H9 (cell line): ENCODE measurements at regions not wholly inside any gene's neighbourhood (a gene's known extent, or its start where the extent isn't known, plus 50 kb on each side); places are given as distances from the start of the nearest gene placed in this dataset.

Source experiments
- DNase-seq: peaks from one replicate; pipeline ENCODE4 v3.0.0-alpha.2; 2017
- H2AFZ ChIP-seq: one replicate; pipeline ENCODE4 v1.6.1; 2013; ENCODE audit warnings: mild to moderate bottlenecking, low read length, control low read depth, moderate library complexity
- H2AK5ac ChIP-seq: 2 replicates; pipeline ENCODE4 v1.6.1; 2013; ENCODE audit warnings: low read length, control low read depth, mixed read lengths; ENCODE audit not compliant: insufficient read length
- H2BK120ac ChIP-seq: one replicate; pipeline ENCODE4 v1.6.1; 2013; ENCODE audit warnings: low read depth, mild to moderate bottlenecking, low read length, control low read depth, inconsistent platforms; ENCODE audit not compliant: poor library complexity, severe bottlenecking
- H2BK12ac ChIP-seq: 2 replicates; pipeline ENCODE4 v1.6.1; 2013; ENCODE audit warnings: low read length, control low read depth, mixed read lengths, low read depth; ENCODE audit not compliant: insufficient read length
- H2BK15ac ChIP-seq: 2 replicates; pipeline ENCODE4 v1.6.1; 2013; ENCODE audit warnings: low read depth, low read length, control low read depth
- H2BK20ac ChIP-seq: one replicate; pipeline ENCODE4 v1.6.1; 2013; ENCODE audit warnings: low read depth, mild to moderate bottlenecking, low read length, control low read depth, inconsistent platforms; ENCODE audit not compliant: poor library complexity, severe bottlenecking
- H2BK5ac ChIP-seq: 2 replicates; pipeline ENCODE4 v1.6.1; 2013; ENCODE audit warnings: low read length, control low read depth, mixed read lengths; ENCODE audit not compliant: insufficient read length
- H3K14ac ChIP-seq: 2 replicates; pipeline ENCODE4 v1.6.1; 2013; ENCODE audit warnings: low read length, control low read depth; ENCODE audit not compliant: insufficient read depth
- H3K18ac ChIP-seq: 2 replicates; pipeline ENCODE4 v1.6.1; 2013; ENCODE audit warnings: low read depth, mild to moderate bottlenecking, mixed read lengths, low read length, control low read depth; ENCODE audit not compliant: insufficient read length
- H3K23ac ChIP-seq: 2 replicates; pipeline ENCODE4 v1.6.1; 2013; ENCODE audit warnings: low read length, control low read depth, mixed read lengths, low read depth; ENCODE audit not compliant: insufficient read length
- H3K23me2 ChIP-seq: 2 replicates; pipeline ENCODE4 v1.6.1; 2013; ENCODE audit warnings: low read depth, mild to moderate bottlenecking, mixed read lengths, low read length, control low read depth; ENCODE audit not compliant: insufficient read length, poor library complexity, severe bottlenecking
- H3K27ac ChIP-seq: 2 replicates; pipeline ENCODE4 v1.5.1; 2013; ENCODE audit warnings: low read length, control low read depth, mixed read lengths, low read depth; ENCODE audit not compliant: insufficient read length
- H3K27me3 ChIP-seq: 2 replicates; pipeline ENCODE4 v1.6.1; 2013; ENCODE audit warnings: low read length, control low read depth, inconsistent platforms; ENCODE audit not compliant: insufficient read depth
- H3K4ac ChIP-seq: 2 replicates; pipeline ENCODE4 v1.6.1; 2013; ENCODE audit warnings: low read depth, mild to moderate bottlenecking, control low read depth, inconsistent platforms, low read length, moderate library complexity
- H3K4me1 ChIP-seq: 2 replicates; pipeline ENCODE4 v1.6.1; 2013; ENCODE audit warnings: low read length, control low read depth, inconsistent platforms; ENCODE audit not compliant: insufficient read depth
- H3K4me2 ChIP-seq: 2 replicates; pipeline ENCODE4 v1.6.1; 2013; ENCODE audit warnings: low read length, control low read depth, mixed read lengths; ENCODE audit not compliant: insufficient read length, insufficient read depth
- H3K56ac ChIP-seq: 2 replicates; pipeline ENCODE4 v1.6.1; 2013; ENCODE audit warnings: low read depth, mild to moderate bottlenecking, mixed read lengths, low read length, control low read depth; ENCODE audit not compliant: insufficient read length
- H3K79me1 ChIP-seq: 2 replicates; pipeline ENCODE4 v1.6.1; 2013; ENCODE audit warnings: low read depth, mild to moderate bottlenecking, moderate library complexity, low read length, control low read depth, inconsistent platforms; ENCODE audit not compliant: insufficient read depth, poor library complexity, severe bottlenecking
- H3K79me2 ChIP-seq: 2 replicates; pipeline ENCODE4 v1.6.1; 2013; ENCODE audit warnings: low read length, control low read depth, inconsistent platforms; ENCODE audit not compliant: insufficient read depth
- H3K9ac ChIP-seq: 2 replicates; pipeline ENCODE4 v1.6.1; 2013; ENCODE audit warnings: low read length, control low read depth, mixed read lengths; ENCODE audit not compliant: insufficient read length; ENCODE audit errors: extremely low read depth
- H3K9me3 ChIP-seq: one replicate; pipeline ENCODE4 v1.6.1; 2013; ENCODE audit warnings: low read depth, low read length, inconsistent platforms; ENCODE audit not compliant: control insufficient read depth
- H3T11ph ChIP-seq: one replicate; pipeline ENCODE4 v1.6.1; 2013; ENCODE audit warnings: mild to moderate bottlenecking, low read length, control low read depth, inconsistent platforms
- H4K20me1 ChIP-seq: one replicate; pipeline ENCODE4 v1.6.1; 2013; ENCODE audit not compliant: control insufficient read depth, insufficient read length, insufficient read depth
- H4K5ac ChIP-seq: 2 replicates; pipeline ENCODE4 v1.6.1; 2013; ENCODE audit warnings: low read depth, mild to moderate bottlenecking, mixed read lengths, low read length, control low read depth; ENCODE audit not compliant: insufficient read length
- H4K8ac ChIP-seq: replicated peaks from 2 replicates; pipeline ENCODE4 v1.6.1; 2013; ENCODE audit warnings: low read length, control low read depth, mixed read lengths, low read depth; ENCODE audit not compliant: insufficient read length
- H4K91ac ChIP-seq: 2 replicates; pipeline ENCODE4 v1.6.1; 2013; ENCODE audit warnings: low read depth, mild to moderate bottlenecking, moderate library complexity, mixed read lengths, low read length, control low read depth; ENCODE audit not compliant: insufficient read length
- H3K27ac Mint-ChIP-seq, 3 experiments: 2 replicates in 2 of 3; 3 replicates in 1 of 3; pipeline ENCODE4 v1.8.0; 2020 to 2021; ENCODE audit warnings: mixed read lengths in 3 of 3, mild to moderate bottlenecking in 1 of 3, moderate library complexity in 1 of 3
- H3K27me3 Mint-ChIP-seq: 2 replicates; pipeline ENCODE4 v1.8.0; 2021; ENCODE audit warnings: low read depth, mild to moderate bottlenecking, moderate library complexity, mixed read lengths
- H3K36me3 Mint-ChIP-seq, 3 experiments: 2 replicates in 2 of 3; 3 replicates in 1 of 3; pipeline ENCODE4 v1.8.0; 2020 to 2021; ENCODE audit warnings: low read depth in 3 of 3, mixed read lengths in 3 of 3; ENCODE audit not compliant: insufficient read depth in 1 of 3
- H3K4me1 Mint-ChIP-seq, 2 experiments: 2 replicates each; pipeline ENCODE4 v1.8.0; 2020; ENCODE audit warnings: mixed read lengths in 2 of 2
- H3K4me3 Mint-ChIP-seq, 2 experiments: 2 replicates in 1 of 2; 3 replicates in 1 of 2; pipeline ENCODE4 v1.8.0; 2020 to 2021; ENCODE audit warnings: mild to moderate bottlenecking in 2 of 2, mixed read lengths in 2 of 2, moderate library complexity in 1 of 2
- H3K9me3 Mint-ChIP-seq, 2 experiments: 2 replicates in 1 of 2; 3 replicates in 1 of 2; pipeline ENCODE4 v1.8.0; 2020; ENCODE audit warnings: mild to moderate bottlenecking in 2 of 2, mixed read lengths in 2 of 2, moderate library complexity in 1 of 2
- CTCF ChIP-seq: fragments of 200-600 bp; sonication (generic); conservative IDR thresholded peaks from 3 replicates; pipeline ENCODE4 v1.8.0; 2021; ENCODE audit warnings: antibody characterized with exemption, mild to moderate bottlenecking
- WGBS: extraction: QIAGEN DNeasy Blood & Tissue Kit; methylation state at CpG from one replicate; pipeline ENCODE4 v1.1.7; 2013; ENCODE audit warnings: missing lambda C conversion rate, low lambda C conversion rate, mixed read lengths; ENCODE audit not compliant: insufficient read length; ENCODE audit errors: extremely low coverage; 5-methylcytosine and 5-hydroxymethylcytosine counted together

- H4K8ac ChIP-seq: no peak overlapping the region
- H2BK5ac ChIP-seq: no peak overlapping the region
- no peak overlapping the region for H2BK20ac ChIP-seq
- no peak overlapping the region for H3K27ac Mint-ChIP-seq
- H3K4me1 ChIP-seq: no peaks in the 10 kb centered on the region; the same call in 1 of the 2 replicates
- H3K27me3 ChIP-seq: 0 out of 2 replicates have a peak, but pooled peaks cover 2% of the 10 kb centered on the region
- no CpG with 5 or more reads among the region's 9 CpGs for WGBS
- no peak overlapping the region for H3K9ac ChIP-seq
- peaks cover 25% of the 10 kb centered on the region for H3K27me3 Mint-ChIP-seq
- H3K23me2 ChIP-seq: no peaks in the 10 kb centered on the region
- H3K36me3 Mint-ChIP-seq: no peaks in the 10 kb centered on the region
- no peak overlapping the region for H3K27ac ChIP-seq
- no peak for DNase-seq
- H3K56ac ChIP-seq: no peak overlapping the region
- no peak overlapping the region for H2AFZ ChIP-seq
- no peaks in the 10 kb centered on the region for H3K4me1 Mint-ChIP-seq
- H2BK120ac ChIP-seq: no peak overlapping the region
- no peak overlapping the region for H4K91ac ChIP-seq
- TF ChIP-seq CTCF: no peak
- H3T11ph ChIP-seq: no peak overlapping the region
- H4K5ac ChIP-seq: no peak overlapping the region
- H2AK5ac ChIP-seq: no peak overlapping the region
- no peak overlapping the region for H3K4me3 Mint-ChIP-seq
- H3K79me1 ChIP-seq: no peaks in the 10 kb centered on the region
- H3K4ac ChIP-seq: no peak overlapping the region
- no peak overlapping the region for H2BK15ac ChIP-seq
- no peaks in the 10 kb centered on the region for H3K9me3 Mint-ChIP-seq
- no peak overlapping the region for H3K18ac ChIP-seq
- H4K20me1 ChIP-seq: no peaks in the 10 kb centered on the region
- H3K4me2 ChIP-seq: no peak overlapping the region
- H3K14ac ChIP-seq: no peak overlapping the region
- H3K9me3 ChIP-seq: no peaks in the 10 kb centered on the region
- no peak overlapping the region for H3K23ac ChIP-seq
- no peak overlapping the region for H2BK12ac ChIP-seq
- no peaks in the 10 kb centered on the region for H3K79me2 ChIP-seq
Measured at GRCh38 chr7:149637911-149638565, 135.3 kb downstream of the ZNF467 start.
